ENCODE measurements at regions not wholly inside any gene's neighbourhood (a gene's known extent, or its start where the extent isn't known, plus 50 kb on each side); places are given as distances from the start of the nearest gene placed in this dataset.

- no peak for DNase-seq (ENCODE audit: low read depth)
These were observed 136.5 kb upstream of the NKX1-1 start for GRCh38 chr4:1542516-1543320.

GRCh38 chr4:1542226-1542490 is 135.9 kb upstream of the NKX1-1 start:
- no peak for DNase-seq (ENCODE audit: low read depth)

DNA sequence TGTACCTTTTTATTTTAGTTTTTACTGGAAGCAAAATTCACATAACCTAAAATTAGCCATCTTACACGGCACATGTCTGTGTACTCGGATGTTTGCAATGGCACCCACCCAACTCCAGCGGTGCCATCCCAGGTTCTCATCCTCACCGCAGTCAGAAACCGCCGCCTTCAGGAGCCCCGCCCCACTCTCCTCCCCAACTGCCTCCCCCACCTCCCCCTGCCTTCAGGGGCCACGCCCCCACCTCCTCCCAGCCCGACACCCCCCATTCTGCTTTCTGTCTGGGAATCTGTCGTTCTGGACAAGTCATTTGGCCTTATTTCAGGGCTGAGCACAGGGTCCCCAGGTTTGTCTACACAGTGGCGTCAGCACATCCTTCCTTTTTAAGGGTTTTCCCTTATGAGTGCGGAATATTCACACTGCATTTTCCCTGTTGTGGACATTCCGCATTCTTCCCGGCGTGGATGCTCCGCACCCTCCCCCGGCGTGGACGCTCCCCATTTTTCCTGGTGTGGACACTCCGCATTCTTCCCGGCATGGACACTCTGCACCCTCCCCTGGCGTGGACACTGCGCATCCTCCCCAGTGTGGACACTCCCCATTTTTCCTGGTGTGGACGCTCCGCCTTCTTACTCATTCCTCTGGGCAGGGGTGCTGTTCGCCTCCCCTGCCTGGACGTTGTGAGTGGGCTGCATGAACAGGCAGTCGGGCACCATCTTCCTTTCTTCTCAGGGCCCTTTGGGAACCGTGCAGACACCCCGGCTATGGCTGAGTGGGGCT is 135.4 kb upstream of the NKX1-1 start:
- no peak for DNase-seq (ENCODE audit: low read depth)

DNA sequence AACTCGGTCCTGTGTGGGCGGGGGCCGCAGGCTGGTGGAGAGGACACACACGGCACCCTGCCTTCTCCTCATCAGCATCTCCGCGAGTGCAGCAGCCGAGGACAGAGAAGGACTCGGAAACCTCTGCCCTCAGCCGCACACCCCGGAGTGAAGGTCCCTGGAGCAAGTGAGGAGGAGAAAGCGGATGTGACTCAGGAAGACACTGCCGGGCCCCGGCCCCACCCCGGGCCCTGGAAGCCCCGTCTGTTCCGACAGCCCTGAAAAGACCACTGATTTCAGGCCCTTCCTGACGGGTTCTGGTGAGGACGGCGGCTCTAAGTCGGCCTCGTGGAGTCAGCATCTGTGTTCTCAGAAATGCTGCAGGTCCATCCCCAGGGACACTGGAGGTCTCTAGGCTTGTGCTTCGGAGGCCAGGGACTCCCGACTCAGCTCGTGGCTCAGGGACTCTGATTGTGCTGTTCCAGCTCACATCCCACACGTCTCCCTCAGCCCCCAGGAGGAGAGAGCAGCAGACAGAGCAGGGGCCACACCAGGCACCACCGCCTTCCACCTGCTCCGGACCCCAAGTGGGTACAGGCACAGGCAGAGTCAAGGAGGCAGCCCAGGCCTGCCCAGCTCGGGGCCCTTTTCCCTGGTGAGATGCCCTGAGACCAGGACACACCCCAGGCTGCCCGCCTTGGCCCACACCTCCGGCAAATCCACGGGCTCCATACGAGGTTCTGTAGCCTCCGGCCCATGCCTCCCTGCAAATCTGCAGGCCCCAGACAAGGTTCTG is 134.5 kb upstream of the NKX1-1 start:
- DNase-seq (ENCODE audit: low read depth), result no peak

DNA sequence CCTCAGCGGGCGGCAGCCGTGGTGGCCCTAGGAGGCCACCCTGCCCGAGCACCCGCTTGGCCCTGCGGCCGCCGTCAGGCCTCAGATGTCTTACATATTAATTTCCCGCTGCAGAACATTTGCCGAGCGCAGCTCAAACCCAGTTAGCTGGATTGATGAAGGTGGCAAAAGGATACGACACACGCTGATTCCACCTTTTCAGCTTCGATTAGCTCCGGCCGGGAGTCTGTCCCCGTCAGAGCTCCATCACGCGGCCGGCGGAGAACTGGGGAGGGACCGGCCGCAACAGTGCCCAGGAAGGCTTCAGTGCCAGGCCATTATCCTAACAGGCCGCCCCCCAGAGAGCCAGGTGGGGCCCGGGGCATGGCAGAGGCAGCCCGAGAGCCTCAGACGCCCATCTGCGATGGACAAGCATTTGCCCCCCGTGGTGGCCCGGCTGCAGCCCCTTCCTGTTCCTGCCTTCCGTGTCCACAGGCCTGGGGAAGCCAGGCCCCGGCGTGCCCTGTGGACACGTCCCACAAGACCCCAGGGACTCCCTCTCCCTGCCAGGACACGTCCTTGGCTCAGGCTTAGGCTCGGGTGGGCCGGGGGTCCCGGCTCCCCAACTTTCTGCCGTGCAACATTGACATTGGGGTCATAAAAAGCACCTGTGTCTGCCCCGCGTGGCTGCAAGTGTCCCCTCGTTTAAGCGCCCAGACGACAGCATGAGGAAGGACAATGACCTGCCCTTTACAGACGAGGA is 133.8 kb upstream of the NKX1-1 start:
- DNase-seq (ENCODE audit: low read depth), result no peak

- no peak for DNase-seq (ENCODE audit: low read depth)
These were observed 132.9 kb upstream of the NKX1-1 start for GRCh38 chr4:1538941-1539772.

GRCh38 chr4:1538096-1538410 is 131.8 kb upstream of the NKX1-1 start:
- no peak for DNase-seq (ENCODE audit: low read depth)

GRCh38 chr4:1537410-1538095 is 131.3 kb upstream of the NKX1-1 start:
- DNase-seq (ENCODE audit: low read depth), result no peak

DNA sequence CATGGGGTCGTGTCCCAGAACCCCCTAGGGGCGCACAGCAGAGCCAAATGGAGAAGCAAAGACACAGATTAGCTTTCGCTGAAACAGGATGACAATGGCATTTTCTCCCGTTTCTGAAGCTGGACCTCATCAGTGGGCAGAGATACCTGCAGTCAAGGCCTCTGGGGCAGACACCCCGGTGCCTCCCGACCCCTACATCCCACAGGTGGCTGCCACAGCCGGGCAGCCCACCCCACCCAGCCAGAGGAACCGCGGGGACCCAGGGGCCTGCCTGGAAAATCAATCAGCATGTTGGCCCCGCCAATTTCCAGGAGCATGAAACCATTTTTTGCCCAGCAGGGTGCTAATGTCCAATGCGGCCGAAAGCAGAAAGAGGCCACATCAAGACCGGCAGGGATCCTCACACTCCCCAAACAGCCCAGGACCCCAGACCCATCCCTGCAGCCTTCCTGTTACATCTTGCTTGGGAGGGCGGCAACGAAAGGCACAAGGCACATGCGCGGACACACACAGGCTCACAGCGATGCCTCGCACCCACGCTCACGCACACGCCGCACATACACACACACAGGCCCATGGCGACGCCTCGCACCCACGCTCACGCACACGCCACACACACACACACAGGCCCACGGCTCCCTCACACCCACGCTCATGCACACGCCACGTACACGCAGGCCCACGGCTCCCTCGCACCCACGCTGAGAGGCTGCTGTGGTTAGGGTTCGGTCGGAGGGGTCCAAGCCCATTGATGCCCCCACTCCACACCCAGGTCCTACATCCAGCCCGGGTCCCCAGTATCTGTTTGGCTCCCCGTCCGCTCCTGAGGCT is 130.6 kb upstream of the NKX1-1 start:
- no peak for DNase-seq (ENCODE audit: low read depth)

DNA sequence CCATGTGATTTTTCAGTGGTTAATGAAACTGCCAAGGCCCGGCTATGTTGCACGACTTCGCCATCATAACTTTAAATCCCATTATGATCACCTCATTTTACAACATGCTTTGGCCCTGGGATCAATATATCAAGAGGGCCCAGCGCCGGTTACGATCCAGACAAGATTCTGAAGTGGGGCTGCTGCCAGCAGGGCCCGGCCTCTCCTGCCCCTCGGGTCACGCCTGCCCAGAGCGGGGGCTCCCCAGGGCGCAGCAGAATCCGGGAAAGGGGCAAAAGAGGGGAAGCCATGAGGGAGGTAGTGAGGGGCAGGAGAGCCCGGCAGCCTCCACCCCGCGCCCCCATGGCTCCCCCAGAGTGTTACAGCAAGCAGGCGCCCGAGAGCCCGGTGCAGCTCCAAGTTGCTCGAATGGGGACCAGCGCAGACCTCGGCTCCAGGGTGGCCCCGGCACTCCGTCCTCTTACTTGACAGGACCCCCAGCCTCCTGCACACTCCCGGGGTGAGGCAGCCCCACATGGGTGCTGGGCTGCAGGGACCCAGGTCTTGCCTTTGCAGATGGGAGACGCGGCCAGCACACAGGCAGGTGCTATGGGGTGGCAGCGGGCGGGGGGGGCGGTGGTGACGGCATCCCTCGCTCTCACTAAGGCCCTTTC is 129.8 kb upstream of the NKX1-1 start:
- no peak for DNase-seq (ENCODE audit: low read depth)

DNA sequence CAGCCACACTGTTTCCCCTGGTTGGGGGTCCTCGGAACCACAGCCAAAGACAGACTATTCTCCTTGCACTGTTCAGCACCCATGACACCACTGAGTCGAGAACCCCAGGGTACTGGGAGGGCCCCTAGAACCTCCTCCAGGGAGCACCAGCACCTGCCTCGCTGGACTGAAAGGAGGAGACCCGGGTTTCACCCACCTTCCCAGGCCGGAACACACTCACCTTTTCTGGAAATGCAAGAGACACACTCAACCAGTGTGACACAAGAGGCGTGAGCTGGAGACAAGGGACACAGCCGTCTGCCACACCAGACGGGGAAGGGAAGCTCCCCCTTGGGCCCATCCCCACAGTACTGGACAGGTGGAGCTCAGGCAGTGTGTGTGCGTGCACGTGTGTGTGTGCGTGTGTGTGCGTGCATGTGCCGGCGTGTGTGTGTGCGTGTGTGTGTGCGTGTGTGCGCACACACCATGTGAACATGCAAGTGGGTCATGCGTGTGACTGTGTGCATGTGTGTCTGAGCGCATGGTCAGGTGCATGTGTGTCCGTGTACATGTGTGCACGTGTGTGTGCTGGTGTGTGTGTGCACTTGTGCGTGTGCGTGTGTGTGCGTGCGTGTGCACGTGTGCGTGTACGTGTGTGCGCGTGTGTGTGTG is 128.8 kb upstream of the NKX1-1 start:
- DNase-seq (ENCODE audit: low read depth), result no peak

DNA sequence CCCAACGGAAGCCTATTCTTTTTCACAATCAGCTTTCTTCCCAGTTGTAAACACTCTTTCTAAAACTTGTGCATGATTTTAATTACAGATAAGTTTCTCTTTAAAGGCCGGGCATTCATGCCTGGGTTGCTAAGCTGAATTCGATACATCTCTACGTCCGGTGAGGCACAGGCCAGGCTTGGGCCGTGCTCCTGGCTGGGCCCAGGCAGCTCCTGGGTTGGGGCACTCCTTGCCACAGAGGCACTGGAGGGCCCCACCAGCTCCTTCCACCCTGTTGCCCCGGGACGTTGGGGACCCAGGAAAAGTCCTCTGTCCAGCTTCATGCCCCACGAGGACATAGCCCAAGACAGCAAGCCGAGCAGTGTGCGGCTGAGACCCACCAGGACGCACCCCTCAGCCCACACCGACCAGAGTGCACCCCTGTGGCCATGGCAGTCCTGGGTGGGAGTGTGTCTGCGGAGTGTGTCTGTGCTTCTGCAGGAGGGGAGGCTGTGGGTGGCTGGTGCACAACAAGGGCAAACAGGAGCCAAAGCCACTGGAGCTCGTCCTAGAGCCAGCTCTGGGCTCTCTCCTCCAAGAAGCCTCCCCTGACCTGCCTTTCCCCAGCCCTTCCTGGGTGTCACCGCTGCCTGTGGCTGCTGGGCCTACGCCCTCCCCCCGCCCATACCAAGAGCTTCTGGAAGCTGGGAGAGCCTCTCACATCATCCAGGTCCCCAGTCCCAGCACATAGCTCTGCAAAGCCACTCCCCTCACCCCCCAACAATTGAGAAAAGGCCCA is 128.0 kb upstream of the NKX1-1 start:
- DNase-seq (ENCODE audit: low read depth), result no peak

DNA sequence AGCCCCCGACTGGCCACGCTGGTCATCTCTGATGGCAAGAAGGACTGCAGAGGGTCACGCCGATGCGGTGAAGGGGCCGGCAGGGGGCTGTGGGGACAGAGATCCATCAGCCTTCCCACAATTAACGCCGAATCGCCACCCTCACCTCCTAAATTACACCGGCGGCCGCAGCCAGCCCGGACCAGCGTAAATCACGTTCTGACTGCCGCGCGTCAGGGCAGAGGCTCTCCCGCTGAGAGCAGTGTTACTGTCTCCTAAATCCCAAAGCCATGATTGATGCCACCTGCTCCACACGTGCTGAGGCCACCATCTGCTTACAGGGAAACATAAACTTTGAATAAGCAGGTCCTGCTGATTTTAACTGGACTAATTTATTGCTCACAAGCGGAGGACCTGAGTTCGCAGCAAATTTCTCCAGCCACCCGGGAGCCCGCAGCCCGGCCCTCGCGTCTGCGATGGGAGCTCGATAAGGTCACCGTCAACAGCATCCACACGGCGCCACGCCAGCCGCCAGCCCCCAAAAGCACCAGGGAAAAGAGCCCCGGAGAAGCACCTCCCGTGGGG is 127.3 kb upstream of the NKX1-1 start:
- DNase-seq (ENCODE audit: low read depth), result peak; percentile 8

GRCh38 chr4:1532549-1533395 is 126.5 kb upstream of the NKX1-1 start:
- DNase-seq (ENCODE audit: low read depth), result no peak

GRCh38 chr4:1531683-1532548 is 125.7 kb upstream of the NKX1-1 start:
- DNase-seq (ENCODE audit: low read depth), result no peak

GRCh38 chr4:1530356-1530755 is 124.1 kb upstream of the NKX1-1 start:
- DNase-seq (ENCODE audit: low read depth), result no peak

Data from EH (cell line).